Stomach (tissue), 8 donors: ENCODE measurements at regions not wholly inside any gene's neighbourhood (a gene's known extent, or its start where the extent isn't known, plus 50 kb on each side); places are given as distances from the start of the nearest gene placed in this dataset.
"Not testable (repeated sequence)": the region's sequence is repeated elsewhere in the genome, so short reads cannot be mapped to it uniquely, and the experiment has no call there.

ENCODE experiments used
- DNase-seq, 2 donors: peaks; one replicate each; pipeline versions ENCODE4 v3.0.0 to v3.0.0-alpha.2; 2013 to 2019
- H3K27ac ChIP-seq, 5 donors: fragments of 200-600 bp in 4 of 5; sonication (generic) in 4 of 5; one replicate each; pipeline ENCODE4 v1.5.1; 2013 to 2019; ENCODE audit warnings: mild to moderate bottlenecking in 1 of 5, moderate library complexity in 1 of 5
- H3K27me3 ChIP-seq, 3 donors: fragments of 200-600 bp; sonication (generic); one replicate each; pipeline ENCODE4 v1.5.1; 2017 to 2019; ENCODE audit warnings: mixed run types in 1 of 3
- H3K36me3 ChIP-seq, 4 donors: fragments of 200-600 bp; sonication (generic); 1 replicate in 3 of 4; 2 replicates in 1 of 4; pipeline ENCODE4 v1.5.1; 2016 to 2019
- H3K4me1 ChIP-seq, 4 donors: fragments of 200-600 bp; sonication (generic); one replicate each; pipeline ENCODE4 v1.5.1; 2016 to 2019
- H3K4me3 ChIP-seq, 4 donors: fragments of 200-600 bp; sonication (generic) in 3 of 4; one replicate each; pipeline ENCODE4 v1.5.1; 2016 to 2019; ENCODE audit warnings: mild to moderate bottlenecking in 1 of 4
- H3K9me3 ChIP-seq, 4 donors: fragments of 200-600 bp; sonication (generic); one replicate each; pipeline ENCODE4 v1.5.1; 2016 to 2019
- CTCF ChIP-seq, 7 experiments: fragments of 450-650 bp in 4 of 7; fragments of 200-600 bp in 3 of 7; sonication (generic) in 3 of 7; IDR thresholded peaks; one replicate each; pipeline ENCODE4 v1.5.1; 2016 to 2019; ENCODE audit warnings: antibody characterized with exemption in 7 of 7, control low read depth in 2 of 7, mild to moderate bottlenecking in 1 of 7
- EP300 ChIP-seq: sonication (generic); formaldehyde crosslinking; IDR thresholded peaks from one replicate; pipeline ENCODE4 v1.6.1; 2017; ENCODE audit warnings: antibody characterized with exemption
- POLR2A ChIP-seq, 4 donors: fragments of 450-650 bp; IDR thresholded peaks; one replicate each; pipeline ENCODE4 v1.6.1; 2016; ENCODE audit warnings: antibody characterized with exemption in 4 of 4, control low read depth in 2 of 4, mild to moderate bottlenecking in 1 of 4, moderate library complexity in 1 of 4
- POLR2AphosphoS5 ChIP-seq, 3 donors: sonication (generic); formaldehyde crosslinking; IDR thresholded peaks; one replicate each; pipeline ENCODE4 v1.6.1; 2016; ENCODE audit warnings: antibody characterized with exemption in 3 of 3
- WGBS, 5 donors: extraction: QIAGEN DNeasy Blood & Tissue Kit in 3 of 5; methylation state at CpG; one replicate each; pipeline versions ENCODE4 v1.1.5 to v1.1.7; 2013 to 2018; 5-methylcytosine and 5-hydroxymethylcytosine counted together
- intact Hi-C: fragments of 100-400 bp; cut with DNase I; formaldehyde crosslinking; loops from one replicate; pipeline ENCODE4 v1.15.1; 2023; ENCODE audit warnings: low total_unique reads
- donor health status: healthy with polysubstance abuse.
- donor health status: Bipolar disorder and iron deficiency.
- donor health status: healthy.

DNA sequence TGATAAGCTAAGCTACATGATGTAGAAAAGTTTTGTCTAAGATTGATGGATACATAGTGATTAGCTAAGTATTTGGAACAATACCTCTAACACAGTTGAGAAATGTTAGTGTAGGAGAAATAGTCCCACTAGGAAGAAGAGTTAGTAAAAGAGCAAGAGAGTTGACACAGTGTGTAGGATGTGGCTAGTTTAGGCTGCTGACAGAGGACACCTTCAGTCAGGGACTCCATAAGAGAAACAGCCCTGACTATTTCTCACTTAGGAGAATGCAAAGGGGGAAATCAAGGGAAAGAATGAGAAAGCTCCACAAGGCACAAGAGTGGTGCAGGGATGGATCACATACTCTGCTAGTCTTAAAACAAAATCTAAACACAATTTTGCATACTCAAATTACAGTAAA, 613.7 kb downstream of the SLC16A7 start:
- no peak overlapping the region for H3K4me3 ChIP-seq
- no peak for DNase-seq
- H3K36me3 ChIP-seq: no peaks in the 10 kb centered on the region
- intact Hi-C loops: no loop called here
- H3K9me3 ChIP-seq: peaks cover 0 to 7% (median 0%) of the 10 kb centered on the region in 4 donors
- H3K4me1 ChIP-seq: no peaks in the 10 kb centered on the region
- no peaks in the 10 kb centered on the region for H3K27me3 ChIP-seq
- H3K27ac ChIP-seq: no peak overlapping the region
- no peak for TF ChIP-seq EP300
- TF ChIP-seq POLR2A (IDR thresholded peaks at IDR 0.05): no peak
- TF ChIP-seq POLR2AphosphoS5 (IDR thresholded peaks at IDR 0.05): no peak
- TF ChIP-seq CTCF (IDR thresholded peaks at IDR 0.05): no peak

GRCh38 chr12:60209933-60210332, 614.1 kb downstream of the SLC16A7 start:
- Histone ChIP-seq H3K4me3 (no peak overlapping the region), H3K36me3 (no peaks in the 10 kb centered on the region)
- 29 to 52% (median 44%) methylated on average over 4 of the region's 4 CpGs for WGBS, 5 donors

GRCh38 chr12:60210756-60211155, 614.9 kb downstream of the SLC16A7 start:
- 75 to 80% (median 79%) methylated on average over 5 of the region's 5 CpGs for WGBS, 5 donors
- intact Hi-C loops: no loop called here
- Histone ChIP-seq H3K9me3 (peaks cover 0 to 12% (median 0%) of the 10 kb centered on the region in 4 donors), H3K36me3 (no peaks in the 10 kb centered on the region), H3K27ac (no peak overlapping the region), H3K4me3 (no peak overlapping the region), H3K4me1 (no peaks in the 10 kb centered on the region), H3K27me3 (no peaks in the 10 kb centered on the region)
- no peak for TF ChIP-seq CTCF (IDR thresholded peaks at IDR 0.05)
- no peak for TF ChIP-seq POLR2A (IDR thresholded peaks at IDR 0.05)
- TF ChIP-seq EP300: no peak
- no peak for TF ChIP-seq POLR2AphosphoS5 (IDR thresholded peaks at IDR 0.05)
- no peak for DNase-seq

More at GRCh38 chr12:60209933-60210332, 614.1 kb downstream of the SLC16A7 start:
- TF ChIP-seq EP300: no peak
- peaks cover 0 to 7% (median 0%) of the 10 kb centered on the region in 4 donors for H3K9me3 ChIP-seq
- peak in 1 of 2 donors; percentile 15 for DNase-seq
- no peaks in the 10 kb centered on the region for H3K27me3 ChIP-seq
- no peak overlapping the region for H3K27ac ChIP-seq
- intact Hi-C loops: no loop called here
- no peaks in the 10 kb centered on the region for H3K4me1 ChIP-seq

DNA sequence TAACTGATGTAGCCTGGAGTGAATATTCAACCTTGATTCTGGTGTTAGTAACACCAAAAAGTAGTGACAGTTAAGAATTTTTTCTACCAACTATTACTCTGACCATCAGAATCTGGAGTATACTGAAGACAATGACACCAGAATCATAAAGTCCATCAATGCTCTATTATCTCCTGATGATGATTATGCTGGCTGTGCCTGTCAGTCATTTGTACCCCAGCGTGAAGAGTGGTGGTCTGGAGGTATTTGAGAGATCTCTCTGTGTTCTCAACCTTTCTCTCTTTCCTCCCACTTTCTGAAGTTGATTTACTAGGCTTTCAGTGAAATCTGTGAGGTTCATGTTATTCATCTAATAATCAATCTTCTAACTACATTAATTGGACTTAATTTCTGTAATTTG, 615.4 kb downstream of the SLC16A7 start:
- intact Hi-C loops: no loop called here
- DNase-seq: no peak
- H3K9me3 ChIP-seq: peaks cover 0 to 12% (median 0%) of the 10 kb centered on the region in 4 donors
- H3K36me3 ChIP-seq: no peaks in the 10 kb centered on the region
- no peak overlapping the region for H3K4me3 ChIP-seq
- no peaks in the 10 kb centered on the region for H3K4me1 ChIP-seq
- H3K27ac ChIP-seq: no peak overlapping the region
- TF ChIP-seq POLR2A (IDR thresholded peaks at IDR 0.05) (no peak), POLR2AphosphoS5 (IDR thresholded peaks at IDR 0.05) (no peak), CTCF (IDR thresholded peaks at IDR 0.05) (no peak), EP300 (no peak)
- WGBS, 5 donors: 83 to 100% (median 94%) methylated on average over 1 of the region's 1 CpG
- no peaks in the 10 kb centered on the region for H3K27me3 ChIP-seq

GRCh38 chr12:60212159-60213000, 616.6 kb downstream of the SLC16A7 start:
- H3K4me1 ChIP-seq: no peaks in the 10 kb centered on the region
- intact Hi-C loops: no loop called here
- no peak overlapping the region for H3K4me3 ChIP-seq
- no peaks in the 10 kb centered on the region for H3K36me3 ChIP-seq
- 85 to 92% (median 89%) methylated on average over 3 of the region's 3 CpGs for WGBS, 5 donors
- no peak overlapping the region for H3K27ac ChIP-seq
- TF ChIP-seq CTCF (IDR thresholded peaks at IDR 0.05) (no peak), POLR2AphosphoS5 (IDR thresholded peaks at IDR 0.05) (no peak), EP300 (no peak), POLR2A (IDR thresholded peaks at IDR 0.05) (no peak)
- H3K9me3 ChIP-seq: peaks cover 0 to 12% (median 0%) of the 10 kb centered on the region in 4 donors
- H3K27me3 ChIP-seq: no peaks in the 10 kb centered on the region
- DNase-seq: no peak

GRCh38 chr12:60213272-60213671, 617.4 kb downstream of the SLC16A7 start:
- DNase-seq, H3K4me1 ChIP-seq, H3K36me3 ChIP-seq, H3K4me3 ChIP-seq, intact Hi-C loops, H3K27ac ChIP-seq, H3K27me3 ChIP-seq: not testable (repeated sequence)
- H3K9me3 ChIP-seq: peaks cover 0 to 12% (median 0%) of the 10 kb centered on the region in 4 donors
- 91 to 93% (median 92%) methylated on average over 3 of the region's 3 CpGs for WGBS, 5 donors
